ENCODE measurements at regions not wholly inside any gene's neighbourhood (a gene's known extent, or its start where the extent isn't known, plus 50 kb on each side); places are given as distances from the start of the nearest gene placed in this dataset.
A peak's percentile ranks its signal among the peaks of the same experiment; 100 is the strongest.
"Not testable (repeated sequence)": the region's sequence is repeated elsewhere in the genome, so short reads cannot be mapped to it uniquely, and the experiment has no call there.

DNA sequence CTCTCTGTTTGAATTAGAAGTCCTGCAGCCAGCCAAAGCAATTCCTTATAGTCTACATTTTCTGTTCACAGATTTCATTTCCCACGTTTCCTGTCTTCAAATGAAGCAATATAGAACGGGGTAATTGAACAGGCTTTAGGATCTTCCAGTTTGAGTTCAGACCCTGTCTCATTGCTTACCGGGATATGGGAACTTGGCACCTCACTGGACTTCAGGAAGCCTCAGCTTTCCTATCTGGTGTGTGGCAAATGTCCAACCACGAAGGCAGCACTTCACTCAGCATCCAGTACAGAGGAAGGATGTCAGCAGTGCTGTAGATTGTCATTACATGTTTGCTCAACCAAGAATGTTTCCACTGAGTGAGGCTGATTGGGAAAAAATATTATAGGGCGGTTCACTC is 271.1 kb upstream of the ZFP42 start:
- DNase-seq, result no peak

DNA sequence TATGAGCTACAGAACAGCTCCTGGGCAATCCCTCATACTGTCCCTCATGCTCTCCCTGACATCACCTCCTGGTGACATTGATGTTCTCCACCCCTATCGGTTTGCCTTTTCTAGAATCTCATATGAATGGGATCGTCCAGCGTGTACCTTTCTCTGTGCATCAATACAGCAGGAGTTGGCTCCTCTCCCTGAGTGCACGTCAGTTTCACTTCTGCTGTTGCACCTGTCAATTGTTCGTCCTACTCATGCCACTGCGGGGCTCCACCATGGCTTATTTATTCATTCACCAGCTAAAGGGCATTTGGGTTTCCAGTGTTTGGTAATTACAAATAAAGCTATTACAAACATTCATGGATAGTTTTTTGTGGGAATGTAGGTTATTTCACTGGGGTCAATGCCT is 269.1 kb upstream of the ZFP42 start:
- DNase-seq, result no peak

DNA sequence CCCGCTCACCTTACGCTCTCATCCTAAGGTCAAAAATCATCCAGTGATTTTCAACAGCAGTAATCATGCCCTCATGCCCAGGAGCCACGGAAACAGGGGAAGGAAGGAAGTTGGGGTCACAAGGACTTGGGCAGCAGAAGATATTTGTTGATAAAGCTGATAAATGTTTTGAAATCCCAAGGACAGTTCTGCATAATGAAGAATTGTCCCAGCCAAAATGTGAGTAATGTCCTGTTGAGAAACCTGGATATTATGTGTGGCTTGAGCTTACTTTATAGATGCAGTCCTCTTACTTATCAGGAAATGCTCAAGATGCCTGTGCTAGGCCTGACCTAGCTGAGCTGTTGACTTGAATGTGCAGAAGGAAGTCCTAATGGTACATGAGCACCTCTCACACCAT is 263.0 kb upstream of the ZFP42 start:
- no peak for DNase-seq

DNA sequence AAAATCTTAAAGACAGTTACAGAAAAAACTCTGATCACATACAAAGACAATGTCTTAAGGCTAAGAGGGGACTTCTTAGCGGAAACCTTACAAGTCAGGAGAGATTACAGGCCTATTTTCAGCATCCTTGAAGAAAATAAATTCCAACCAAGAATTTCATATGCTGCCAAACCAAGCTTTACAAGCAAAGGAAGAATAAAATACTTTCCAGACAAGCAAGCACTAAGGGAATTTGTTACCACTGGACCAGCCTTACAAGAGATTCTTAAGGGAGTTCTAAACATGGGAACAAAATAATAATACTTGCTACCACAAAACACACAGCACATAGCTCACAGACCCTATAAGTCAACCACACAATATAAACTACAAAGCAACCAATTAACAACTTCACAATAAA is 255.8 kb upstream of the ZFP42 start:
- no peak for DNase-seq

DNA sequence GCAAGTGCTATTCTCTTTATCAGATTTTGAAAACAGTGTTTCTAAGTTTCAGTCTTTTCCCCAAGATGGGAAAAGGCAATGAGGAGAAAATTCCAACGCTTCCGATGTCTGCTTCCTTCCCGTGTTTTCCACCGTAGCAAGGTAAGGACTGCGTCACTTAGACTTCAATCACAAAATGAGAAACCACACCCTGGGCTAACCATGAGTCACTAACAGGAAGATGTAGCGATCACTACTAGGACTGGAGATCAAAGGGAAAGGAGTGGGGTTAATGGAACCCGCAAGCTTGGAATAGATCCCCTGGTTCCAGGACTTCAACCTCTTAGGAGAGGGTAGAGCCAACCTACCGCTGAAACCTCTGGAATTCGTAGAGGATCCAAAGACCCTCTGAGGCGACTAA is 250.7 kb upstream of the ZFP42 start:
- no peak for DNase-seq

DNA sequence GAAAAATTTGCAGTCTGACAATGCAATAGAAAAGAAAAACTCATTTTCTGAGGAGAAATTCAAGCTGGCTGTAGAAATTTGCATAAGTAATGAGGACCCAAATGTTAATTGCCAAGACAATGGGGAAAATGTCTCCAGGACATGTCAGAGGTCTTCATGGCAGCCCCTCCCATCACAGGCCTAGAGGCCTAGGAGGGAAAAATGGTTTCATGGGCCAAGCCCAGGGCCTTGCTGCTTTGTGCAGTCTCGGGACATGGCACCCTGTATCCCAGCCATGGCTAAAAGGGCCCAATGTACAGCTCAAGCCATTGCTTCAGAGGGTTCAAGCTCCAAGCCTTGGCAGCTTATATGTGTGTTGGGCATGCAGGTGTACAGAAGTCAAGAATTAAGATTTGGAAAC is 244.9 kb upstream of the ZFP42 start:
- not testable (repeated sequence) for DNase-seq

DNA sequence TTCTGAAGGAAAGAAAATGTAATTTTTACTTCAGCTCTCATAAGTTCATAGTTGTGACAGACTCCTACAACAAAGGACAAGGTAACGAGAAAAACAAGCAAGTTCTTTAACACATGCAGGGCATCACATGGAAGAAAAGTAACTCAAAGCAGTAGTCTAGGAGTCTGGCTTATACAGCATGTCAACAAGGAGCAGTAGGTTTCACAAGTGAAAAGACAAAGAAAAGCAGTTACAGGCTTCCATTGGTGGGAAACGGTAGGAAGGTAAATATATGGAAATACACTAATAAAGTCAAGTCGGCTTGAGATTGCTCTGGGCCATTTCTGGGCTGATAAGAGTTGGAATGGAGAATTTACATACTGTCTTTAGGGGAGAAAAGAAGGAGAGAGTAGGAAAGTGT is 228.4 kb upstream of the ZFP42 start:
- DNase-seq, result no peak

DNA sequence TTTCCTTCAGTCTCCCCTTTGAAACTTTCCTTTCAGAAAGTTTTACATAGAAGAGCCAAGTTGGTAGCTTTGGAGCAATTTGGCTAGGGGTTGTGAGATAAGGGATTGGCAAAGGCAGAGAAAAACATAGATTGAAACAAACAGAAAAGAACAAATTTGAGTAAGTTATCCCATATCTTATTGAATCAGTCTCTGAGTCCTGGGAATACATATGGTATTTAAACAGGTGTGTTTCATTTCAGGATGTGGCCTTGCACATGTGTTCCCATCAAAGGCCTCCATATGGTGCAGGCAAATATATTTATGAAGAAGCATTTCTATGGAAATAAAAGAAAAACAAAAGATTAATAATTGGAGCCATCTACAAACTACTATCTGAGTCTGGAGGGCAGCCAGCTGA is 227.9 kb upstream of the ZFP42 start:
- no peak for DNase-seq

DNA sequence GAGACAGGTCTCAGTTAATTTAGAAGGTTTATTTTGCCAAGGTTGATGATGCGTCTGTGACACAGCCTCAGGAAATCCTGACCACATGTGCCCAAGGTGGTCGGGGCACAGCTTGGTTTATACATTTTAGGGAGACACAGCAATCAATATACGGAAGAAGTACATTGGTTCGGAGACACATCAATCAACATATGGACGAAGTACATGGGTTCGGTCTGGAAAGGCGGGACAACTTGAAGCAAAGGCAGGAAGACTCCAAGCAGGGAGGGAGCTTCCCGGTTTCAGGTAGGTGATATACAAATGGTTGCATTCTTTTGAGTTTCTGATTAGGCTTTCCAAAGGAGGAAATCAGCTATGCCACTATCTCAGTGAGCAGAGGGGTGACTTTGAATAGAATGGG is 225.2 kb upstream of the ZFP42 start:
- DNase-seq, result no peak

DNA sequence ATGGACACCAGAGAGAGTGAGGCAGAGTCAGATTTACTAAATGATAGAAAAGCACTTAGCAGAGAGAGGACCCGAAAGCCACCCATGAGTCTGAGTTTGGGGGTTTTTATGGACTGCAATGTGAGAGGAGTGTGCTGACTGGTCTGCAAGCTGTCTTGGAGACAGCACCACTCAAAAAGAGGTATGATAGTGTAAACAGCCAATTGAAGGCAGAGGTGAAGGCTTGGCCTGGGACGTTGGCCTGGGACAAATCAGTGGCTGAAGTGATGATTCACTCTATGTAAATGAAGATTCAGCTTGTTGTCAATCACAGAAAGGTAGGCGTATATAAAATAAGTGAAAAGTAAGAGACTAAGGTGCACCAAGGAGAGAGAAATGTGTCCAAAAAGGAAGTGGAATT is 217.6 kb upstream of the ZFP42 start:
- no peak for DNase-seq

DNA sequence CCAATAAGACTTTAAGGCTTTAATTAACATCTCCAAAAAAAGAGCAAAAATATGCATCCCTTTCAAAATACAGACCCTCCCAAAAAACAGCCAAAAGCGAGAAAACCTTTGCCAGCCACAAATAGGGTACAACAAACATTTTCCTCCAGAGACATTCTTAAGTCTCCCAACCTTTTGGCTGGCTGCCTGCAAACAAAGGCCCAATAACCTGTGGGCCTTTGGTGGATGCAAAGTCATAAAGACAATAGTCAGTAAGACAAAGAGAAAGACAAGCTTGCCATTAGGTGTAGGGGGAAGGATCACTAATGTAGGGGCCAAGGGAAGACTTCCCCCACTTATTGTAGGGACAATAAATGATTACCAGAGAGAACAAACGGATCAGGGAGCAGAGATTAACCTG is 215.5 kb upstream of the ZFP42 start:
- DNase-seq, result no peak

DNA sequence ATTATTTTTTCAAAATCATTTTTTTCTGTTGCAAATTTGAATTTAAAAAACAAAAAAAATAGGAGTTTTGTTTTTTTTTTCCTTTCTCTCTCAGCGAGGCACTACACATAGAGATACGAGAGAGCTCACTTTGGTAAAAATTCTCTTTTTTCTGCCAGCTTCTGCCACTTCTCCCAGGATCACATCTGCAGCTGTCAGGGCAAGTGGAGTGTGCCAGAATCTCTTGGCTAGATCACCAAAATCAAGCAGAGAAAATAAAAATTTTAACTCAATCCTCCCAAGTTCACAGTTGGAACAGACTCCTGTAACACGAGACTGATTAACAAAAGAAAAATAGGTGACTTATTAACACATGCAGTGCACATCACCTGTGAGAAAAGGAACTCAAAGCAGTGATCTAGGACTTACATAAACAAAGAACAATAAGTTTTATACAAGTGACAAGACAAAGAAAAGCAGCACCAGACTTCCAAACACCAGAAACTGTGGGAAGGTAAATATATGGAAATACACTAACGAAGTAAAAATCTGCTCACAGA is 213.2 kb upstream of the ZFP42 start:
- no peak for DNase-seq

DNA sequence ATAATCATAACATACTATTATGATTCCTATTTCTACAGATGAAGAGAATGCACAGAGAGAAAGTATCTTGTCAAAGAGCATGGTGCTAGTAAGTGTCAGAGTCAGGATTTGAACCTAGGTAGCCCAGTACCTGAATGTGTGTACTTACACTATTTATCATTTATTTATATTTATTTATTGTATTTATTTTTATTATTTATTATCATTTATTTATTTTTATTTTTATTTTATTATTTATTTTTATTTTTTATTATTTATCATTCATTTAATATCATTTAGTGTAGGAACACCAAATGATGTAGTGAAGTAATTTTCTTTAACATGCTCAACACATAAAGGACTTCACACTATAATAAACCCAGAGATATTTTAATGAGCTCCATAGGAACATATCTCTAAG is 209.4 kb upstream of the ZFP42 start:
- DNase-seq, result no peak

DNA sequence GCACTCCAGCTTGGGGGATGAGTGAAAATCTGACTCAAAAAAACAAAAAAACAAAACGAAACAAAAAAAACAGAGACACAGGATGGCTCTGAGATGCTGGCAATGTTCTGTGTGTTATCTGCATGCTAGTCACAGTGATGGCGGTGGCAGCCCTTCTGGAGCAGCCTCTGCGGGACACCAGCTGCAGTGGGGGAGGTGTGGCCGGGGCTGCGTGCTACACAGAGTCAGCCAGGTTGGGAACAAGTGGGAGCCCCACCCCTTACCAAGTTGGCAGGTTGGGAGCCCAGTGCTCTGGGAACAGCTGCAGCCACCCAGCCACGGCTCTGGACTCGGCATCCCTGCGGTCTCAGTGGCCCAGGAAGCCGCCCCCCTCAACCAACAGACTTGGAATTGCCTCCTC is 206.5 kb upstream of the ZFP42 start:
- DNase-seq, result no peak

DNA sequence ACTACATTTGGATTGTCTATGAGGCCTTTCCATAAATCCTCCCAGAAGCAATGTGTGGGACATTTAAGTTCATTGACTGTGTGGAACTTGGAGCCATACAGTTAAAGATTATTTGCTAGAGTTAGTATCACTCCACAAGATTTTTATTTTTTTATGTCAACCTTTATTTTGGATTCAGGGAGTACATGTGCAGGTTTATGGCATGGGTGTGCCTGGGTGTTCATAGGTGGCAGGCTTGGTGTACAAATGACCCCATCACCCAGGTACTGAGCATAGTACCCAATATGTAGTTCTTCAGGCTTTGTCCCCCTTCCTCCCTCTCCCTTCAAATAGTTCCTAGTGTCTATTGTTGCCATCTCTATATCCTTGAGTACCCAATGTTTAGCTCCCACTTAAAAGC is 199.8 kb upstream of the ZFP42 start:
- DNase-seq, result no peak

DNA sequence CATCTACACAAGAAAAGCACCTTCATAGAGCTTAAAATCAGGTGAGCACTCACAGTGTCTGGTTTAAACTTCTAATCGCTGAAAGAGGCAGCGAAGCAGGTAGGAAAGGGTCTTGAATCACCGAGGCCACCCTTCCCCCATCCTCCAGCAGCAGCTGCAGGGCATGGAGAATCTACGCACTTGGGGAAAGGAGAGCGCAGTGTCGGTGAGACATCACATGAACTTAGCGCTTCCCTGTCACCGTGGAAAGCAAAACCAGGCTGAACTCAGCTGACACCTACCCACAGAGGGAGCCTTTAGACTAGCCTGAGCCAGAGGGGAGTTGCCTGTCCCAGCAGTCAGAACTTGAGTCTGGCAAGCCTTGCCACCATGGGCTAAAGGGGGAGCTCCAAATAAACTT is 197.2 kb upstream of the ZFP42 start:
- DNase-seq, result peak in 1 of 3 donors; percentile 14

DNA sequence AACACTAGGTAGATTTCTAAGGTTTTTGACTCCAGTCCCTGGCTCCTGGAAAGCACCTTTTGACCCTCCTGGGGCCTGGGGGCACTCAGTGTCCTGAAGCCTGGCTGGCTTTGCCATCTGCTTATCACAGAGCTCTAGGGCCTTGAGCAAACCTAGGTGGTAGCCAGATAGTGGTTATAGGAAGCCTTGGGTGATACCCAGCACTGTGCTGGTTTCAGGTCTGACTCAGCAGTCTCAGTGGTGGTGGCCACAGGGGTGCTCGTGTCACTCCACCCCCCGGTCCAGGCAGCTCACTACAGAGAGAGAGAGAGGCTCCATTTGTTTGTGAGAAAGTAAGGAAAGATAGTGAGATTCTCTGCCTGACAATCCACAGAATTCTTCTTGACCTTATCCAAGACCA is 195.8 kb upstream of the ZFP42 start:
- no peak for DNase-seq

DNA sequence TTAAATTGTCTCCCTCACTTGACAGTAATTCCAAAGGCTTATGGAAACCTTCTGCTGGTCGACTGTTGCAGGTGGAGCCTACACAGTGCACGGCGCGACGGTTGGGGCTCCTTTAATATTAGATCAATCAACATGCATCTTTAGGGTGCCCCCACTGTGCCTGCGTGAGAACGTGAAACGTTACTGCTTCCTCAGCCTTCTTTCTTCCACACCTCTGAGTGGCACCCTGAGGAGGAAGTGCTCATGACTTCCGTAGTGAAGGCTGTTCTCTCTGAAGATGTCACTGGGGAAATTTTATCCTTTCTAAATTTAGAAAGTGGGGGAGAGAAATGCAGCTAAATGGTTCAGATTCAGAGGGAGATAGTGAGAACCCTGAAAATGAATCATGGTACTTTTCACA is 184.0 kb upstream of the ZFP42 start:
- DNase-seq, result peak in 1 of 3 donors; percentile 3

DNA sequence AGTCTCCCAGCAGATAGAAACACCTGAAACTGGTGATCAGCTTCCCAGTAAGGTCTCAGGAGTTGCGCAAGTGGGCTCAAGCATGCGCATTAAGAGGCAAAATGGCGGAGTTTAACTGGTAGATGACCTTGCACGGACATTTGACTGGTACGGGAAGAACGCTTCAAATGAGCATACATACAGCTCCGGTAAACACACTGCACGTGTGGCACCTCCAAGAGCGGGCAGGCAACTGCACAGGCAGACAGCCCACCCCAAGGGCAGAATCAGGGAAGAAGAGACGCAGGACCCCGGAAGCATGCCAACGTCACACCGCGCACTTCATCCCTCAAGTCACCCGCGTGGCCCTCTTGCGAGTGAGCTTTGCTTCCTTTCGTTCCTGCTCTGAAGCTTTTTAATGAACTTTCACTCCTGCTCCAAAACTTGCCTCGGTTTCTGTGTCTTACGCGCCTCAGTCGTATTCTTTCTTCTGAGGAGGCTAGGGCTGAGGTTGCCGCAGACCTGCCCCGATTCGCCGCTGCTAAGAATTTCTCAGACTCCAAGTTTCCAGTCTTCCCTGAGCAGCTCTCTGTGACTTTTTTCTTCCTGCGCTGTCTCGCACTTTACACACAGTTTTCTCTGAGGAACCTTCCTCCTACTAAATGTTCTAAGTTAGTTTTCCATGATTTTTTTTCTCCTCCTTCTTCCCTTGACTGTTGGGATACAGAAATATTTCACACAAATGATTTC is 180.7 kb upstream of the ZFP42 start:
- peak in 1 of 3 donors; percentile 3 for DNase-seq

DNA sequence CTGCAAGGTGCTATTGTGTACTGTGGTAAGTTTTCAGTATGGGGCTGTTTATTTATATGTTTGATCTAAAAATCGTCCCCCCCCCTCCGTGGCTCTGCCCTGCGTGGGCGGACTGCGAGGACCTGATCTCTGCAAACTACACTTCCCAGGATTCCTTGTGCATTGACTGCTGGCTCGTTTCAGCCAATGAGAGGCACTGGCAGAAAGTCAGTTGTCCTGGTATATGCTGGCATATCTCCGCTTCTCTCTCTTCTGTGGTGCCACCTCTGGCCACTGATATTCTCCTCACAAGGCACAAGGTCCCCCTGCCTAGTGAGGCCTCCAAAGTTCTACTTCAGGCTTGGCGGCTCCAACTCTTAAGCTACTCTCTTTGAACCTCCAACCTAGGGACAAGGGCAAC is 168.8 kb upstream of the ZFP42 start:
- no peak for DNase-seq

DNA sequence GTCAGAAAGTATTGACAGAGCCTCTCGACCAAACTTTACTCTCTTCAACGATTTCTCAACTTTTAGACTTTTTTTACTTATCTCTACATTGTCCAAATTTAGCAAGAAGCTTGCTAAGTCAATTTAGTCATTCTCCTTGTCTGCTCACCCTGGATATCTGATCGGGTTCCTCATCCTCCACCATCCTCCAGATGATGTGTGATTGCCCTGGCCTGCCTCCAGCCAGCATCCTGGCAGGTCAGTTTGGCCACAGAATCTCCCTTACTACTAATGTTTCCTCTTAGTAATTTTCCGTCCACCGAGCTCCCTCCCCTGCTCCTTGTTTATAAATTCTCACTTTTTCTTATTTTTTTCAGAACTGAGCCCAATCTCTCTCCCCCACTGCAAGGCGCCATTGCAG is 167.9 kb upstream of the ZFP42 start:
- DNase-seq, result no peak

DNA sequence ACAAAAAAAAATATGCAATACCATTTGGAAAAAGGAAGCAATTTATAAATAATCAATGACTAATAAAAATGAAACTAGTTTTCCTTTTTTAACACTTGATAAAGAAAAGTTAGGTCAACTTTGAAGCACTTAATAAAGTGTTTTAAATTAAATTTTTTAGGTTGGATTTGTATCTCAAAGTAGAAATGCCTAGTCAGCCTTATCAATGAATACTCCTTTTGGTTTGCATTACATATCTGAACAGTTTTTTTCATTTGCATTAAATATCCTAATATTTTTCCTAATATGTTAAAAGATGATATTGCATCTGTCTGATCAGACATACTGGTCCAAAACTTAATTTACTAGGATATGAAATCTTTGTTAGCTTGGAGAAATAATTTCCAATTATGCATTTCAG is 155.8 kb upstream of the ZFP42 start:
- DNase-seq, result no peak

DNA sequence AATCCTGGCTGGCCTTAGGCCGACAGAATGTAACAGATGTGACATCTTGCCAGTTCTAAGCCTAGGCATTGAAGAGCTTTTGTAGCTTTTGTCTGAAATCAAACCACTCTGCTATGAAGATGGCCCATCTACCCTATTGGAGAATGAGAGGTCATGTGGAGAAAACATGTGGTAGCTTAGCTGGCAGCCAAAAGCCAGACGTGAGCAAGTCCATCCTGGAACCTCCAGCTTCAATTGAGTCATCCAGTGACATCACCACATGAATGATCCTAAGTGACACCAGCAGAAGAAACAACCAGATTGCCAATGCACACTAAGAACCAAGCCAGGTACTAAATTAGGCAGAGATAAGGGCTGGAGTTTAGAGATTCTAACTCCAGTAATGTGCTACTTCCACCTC is 154.8 kb upstream of the ZFP42 start:
- DNase-seq, result no peak

DNA sequence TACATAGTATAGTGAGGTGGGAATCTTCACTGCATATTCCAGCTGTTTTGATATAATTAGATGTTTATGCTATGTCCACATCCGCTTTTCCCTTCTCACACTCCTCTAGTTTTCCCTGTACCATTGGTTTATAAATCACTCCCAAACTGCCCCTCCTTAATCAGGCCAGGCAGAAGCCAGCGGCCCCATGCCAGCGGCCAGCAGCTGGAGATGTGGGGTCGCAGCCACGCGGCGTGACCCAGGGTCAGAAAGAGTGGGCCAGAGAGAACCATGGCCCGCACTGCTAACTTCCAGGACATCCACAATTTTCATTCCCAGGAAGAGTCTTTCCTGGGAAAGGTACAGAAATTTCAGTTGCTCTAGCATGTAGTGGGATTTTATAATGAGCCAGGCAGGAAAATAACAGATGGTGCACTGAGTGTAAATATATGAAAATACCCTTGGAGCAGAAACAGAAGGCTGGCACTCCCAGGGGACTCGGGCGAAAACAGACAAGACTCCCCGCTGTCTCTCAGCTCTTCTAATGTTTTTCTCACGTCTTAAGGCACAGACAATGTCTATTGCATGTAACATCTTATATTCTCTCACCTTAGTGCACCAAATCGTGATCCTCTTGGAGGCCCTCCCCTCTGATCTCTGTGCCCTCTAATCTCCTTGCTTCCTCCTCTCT is 145.9 kb upstream of the ZFP42 start:
- DNase-seq, result no peak

DNA sequence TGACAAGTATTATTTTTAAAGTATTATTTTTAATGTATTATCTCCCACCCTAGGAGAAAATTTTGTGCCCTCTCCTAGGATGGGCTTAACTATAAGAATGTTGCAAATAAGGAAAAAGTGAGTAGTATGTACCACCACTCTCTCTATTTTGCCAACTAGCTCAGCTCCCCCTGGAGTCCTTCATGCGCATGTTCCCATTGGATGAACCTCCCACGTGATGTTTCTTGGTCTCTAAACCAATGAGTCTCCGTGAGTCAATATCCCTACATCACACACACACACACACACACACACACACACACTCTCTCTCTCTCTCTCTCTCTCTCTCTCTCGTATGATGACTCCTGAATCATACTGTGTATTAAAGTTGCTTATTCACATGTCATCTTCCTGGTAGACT is 129.7 kb upstream of the ZFP42 start:
- DNase-seq, result no peak

Measured in suppressor macrophage treated with lipopolysaccharide for 1 hour (primary cell).